Urinary bladder (tissue), 3 donors: ENCODE measurements at regions not wholly inside any gene's neighbourhood (a gene's known extent, or its start where the extent isn't known, plus 50 kb on each side); places are given as distances from the start of the nearest gene placed in this dataset.

Experiments
- DNase-seq: peaks from one replicate; pipeline ENCODE4 v3.0.0-alpha.2; 2015; ENCODE audit errors: extremely low spot score
- H3K27ac ChIP-seq: one replicate; pipeline ENCODE4 v1.5.1; 2013; ENCODE audit warnings: low read depth, mild to moderate bottlenecking, moderate library complexity
- H3K36me3 ChIP-seq: one replicate; pipeline ENCODE4 v1.6.1; 2013; ENCODE audit warnings: mild to moderate bottlenecking, moderate library complexity; ENCODE audit not compliant: insufficient read depth
- H3K4me1 ChIP-seq: one replicate; pipeline ENCODE4 v1.6.1; 2013; ENCODE audit warnings: mild to moderate bottlenecking, moderate library complexity; ENCODE audit not compliant: insufficient read depth
- H3K4me3 ChIP-seq: one replicate; pipeline ENCODE4 v1.5.1; 2013; ENCODE audit warnings: low read depth, low read length
- WGBS: extraction: QIAGEN DNeasy Blood & Tissue Kit; methylation state at CpG from one replicate; pipeline ENCODE4 v1.1.7; 2013; 5-methylcytosine and 5-hydroxymethylcytosine counted together
- donor health status: healthy with polysubstance abuse.
- donor health status: healthy.

- no peak overlapping the region for H3K4me3 ChIP-seq
- no peaks in the 10 kb centered on the region for H3K36me3 ChIP-seq
- H3K27ac ChIP-seq, result no peak overlapping the region
- no peaks in the 10 kb centered on the region for H3K4me1 ChIP-seq
- no peak for DNase-seq
- WGBS, result 70% methylated on average over 2 of the region's 2 CpGs
These were observed 391.2 kb downstream of the AEBP2 start for GRCh38 chr12:19830446-19830845.

- Histone ChIP-seq H3K4me1 (no peaks in the 10 kb centered on the region), H3K4me3 (no peak overlapping the region), H3K27ac (no peak overlapping the region), H3K36me3 (no peaks in the 10 kb centered on the region)
- WGBS, result 30% methylated on average over 2 of the region's 2 CpGs
- DNase-seq, result no peak
These were observed 394.6 kb downstream of the AEBP2 start for GRCh38 chr12:19833775-19834501.

- no peak overlapping the region for H3K4me3 ChIP-seq
- H3K36me3 ChIP-seq, result no peaks in the 10 kb centered on the region
- no peak overlapping the region for H3K27ac ChIP-seq
- H3K4me1 ChIP-seq, result no peaks in the 10 kb centered on the region
- DNase-seq, result no peak
These were observed 395.3 kb downstream of the AEBP2 start for GRCh38 chr12:19834592-19834991.

GRCh38 chr12:19836056-19836455 lies 396.8 kb downstream of the AEBP2 start:
- Histone ChIP-seq H3K4me3 (no peak overlapping the region), H3K4me1 (no peaks in the 10 kb centered on the region), H3K27ac (no peak overlapping the region), H3K36me3 (no peaks in the 10 kb centered on the region)
- WGBS, result 98% methylated on average over 14 of the region's 14 CpGs
- no peak for DNase-seq

- H3K36me3 ChIP-seq, result no peaks in the 10 kb centered on the region
- H3K27ac ChIP-seq, result no peak overlapping the region
- DNase-seq, result no peak
- WGBS, result 91% methylated on average over 9 of the region's 9 CpGs
- H3K4me3 ChIP-seq, result no peak overlapping the region
- no peaks in the 10 kb centered on the region for H3K4me1 ChIP-seq
These were observed 397.2 kb downstream of the AEBP2 start for GRCh38 chr12:19836456-19836855.

GRCh38 chr12:19837543-19837942 lies 398.3 kb downstream of the AEBP2 start:
- Histone ChIP-seq H3K36me3 (no peaks in the 10 kb centered on the region), H3K4me1 (no peaks in the 10 kb centered on the region), H3K4me3 (no peak overlapping the region), H3K27ac (no peak overlapping the region)
- whole genome bisulfite sequencing, result 80% methylated on average over 3 of the region's 3 CpGs
- no peak for DNase-seq

GRCh38 chr12:19841451-19841850 lies 402.2 kb downstream of the AEBP2 start:
- no peak overlapping the region for H3K4me3 ChIP-seq
- DNase-seq, result no peak
- no peaks in the 10 kb centered on the region for H3K36me3 ChIP-seq
- H3K27ac ChIP-seq, result no peak overlapping the region
- no peaks in the 10 kb centered on the region for H3K4me1 ChIP-seq

GRCh38 chr12:19842116-19842515 lies 402.8 kb downstream of the AEBP2 start:
- no peak overlapping the region for H3K4me3 ChIP-seq
- no peaks in the 10 kb centered on the region for H3K36me3 ChIP-seq
- H3K27ac ChIP-seq, result no peak overlapping the region
- no peaks in the 10 kb centered on the region for H3K4me1 ChIP-seq
- 57% methylated on average over 3 of the region's 3 CpGs for WGBS
- no peak for DNase-seq

- no peak overlapping the region for H3K4me3 ChIP-seq
- no peaks in the 10 kb centered on the region for H3K36me3 ChIP-seq
- WGBS, result 90% methylated on average over 1 of the region's 1 CpG
- no peak overlapping the region for H3K27ac ChIP-seq
- no peaks in the 10 kb centered on the region for H3K4me1 ChIP-seq
- no peak for DNase-seq
These were observed 404.9 kb downstream of the AEBP2 start for GRCh38 chr12:19844224-19844623.

GRCh38 chr12:19846574-19846973 lies 407.3 kb downstream of the AEBP2 start:
- Histone ChIP-seq H3K4me1 (no peaks in the 10 kb centered on the region), H3K27ac (no peak overlapping the region), H3K4me3 (no peak overlapping the region), H3K36me3 (no peaks in the 10 kb centered on the region)
- DNase-seq, result no peak
- WGBS, result 23% methylated on average over 3 of the region's 3 CpGs

- WGBS, result 12% methylated on average over 11 of the region's 11 CpGs
- Histone ChIP-seq H3K36me3 (no peaks in the 10 kb centered on the region), H3K4me3 (no peak overlapping the region), H3K27ac (no peak overlapping the region), H3K4me1 (no peaks in the 10 kb centered on the region)
- no peak for DNase-seq
These were observed 408.2 kb downstream of the AEBP2 start for GRCh38 chr12:19847294-19848059.

- Histone ChIP-seq H3K4me1 (no peaks in the 10 kb centered on the region), H3K27ac (no peak overlapping the region), H3K4me3 (no peak overlapping the region), H3K36me3 (no peaks in the 10 kb centered on the region)
- no peak for DNase-seq
- WGBS, result 90% methylated on average over 2 of the region's 2 CpGs
These were observed 409.1 kb downstream of the AEBP2 start for GRCh38 chr12:19848421-19848820.

- 90% methylated on average over 2 of the region's 2 CpGs for WGBS
- Histone ChIP-seq H3K4me3 (no peak overlapping the region), H3K36me3 (no peaks in the 10 kb centered on the region), H3K4me1 (no peaks in the 10 kb centered on the region), H3K27ac (no peak overlapping the region)
- no peak for DNase-seq
These were observed 409.9 kb downstream of the AEBP2 start for GRCh38 chr12:19849208-19849607.

GRCh38 chr12:19850346-19851065 lies 411.2 kb downstream of the AEBP2 start:
- H3K27ac ChIP-seq, result no peak overlapping the region
- DNase-seq, result no peak
- no peak overlapping the region for H3K4me3 ChIP-seq
- no peaks in the 10 kb centered on the region for H3K36me3 ChIP-seq
- 82% methylated on average over 11 of the region's 11 CpGs for WGBS
- no peaks in the 10 kb centered on the region for H3K4me1 ChIP-seq
